ENCODE measurements at regions not wholly inside any gene's neighbourhood (a gene's known extent, or its start where the extent isn't known, plus 50 kb on each side); places are given as distances from the start of the nearest gene placed in this dataset.

DNA sequence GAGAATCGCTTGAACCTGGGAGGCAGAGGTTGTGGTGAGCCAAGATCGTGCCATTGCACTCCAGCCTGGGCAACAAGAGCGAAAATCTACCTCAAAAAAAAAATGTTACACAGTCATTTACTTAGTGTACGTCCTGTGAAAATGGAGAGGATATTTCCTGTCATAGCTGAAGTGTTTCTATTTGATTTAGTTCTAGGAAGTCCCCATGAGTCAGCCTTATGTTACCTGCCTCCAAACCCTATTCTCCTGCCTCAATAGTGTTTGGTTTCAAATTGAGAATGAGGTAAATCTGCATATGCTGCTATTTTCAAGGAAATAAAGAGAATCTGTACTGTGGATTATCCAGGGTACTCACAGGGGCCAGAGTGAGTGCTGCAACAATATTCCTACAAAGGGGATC, 1284.5 kb upstream of the AUTS2 start:
- no peaks in the 10 kb centered on the region for H3K27me3 Mint-ChIP-seq
- H3K4me3 Mint-ChIP-seq, result no peak overlapping the region
- DNase-seq (no peak), ATAC-seq (replicated peaks) (no peak)
- H3K36me3 Mint-ChIP-seq, result no peaks in the 10 kb centered on the region
- peaks cover 0 to 2% of the 10 kb centered on the region in 2 donors for H3K4me1 Mint-ChIP-seq
- H3K27ac Mint-ChIP-seq, result no peak overlapping the region
- peaks cover 3 to 21% of the 10 kb centered on the region in 2 donors for H3K9me3 Mint-ChIP-seq

DNA sequence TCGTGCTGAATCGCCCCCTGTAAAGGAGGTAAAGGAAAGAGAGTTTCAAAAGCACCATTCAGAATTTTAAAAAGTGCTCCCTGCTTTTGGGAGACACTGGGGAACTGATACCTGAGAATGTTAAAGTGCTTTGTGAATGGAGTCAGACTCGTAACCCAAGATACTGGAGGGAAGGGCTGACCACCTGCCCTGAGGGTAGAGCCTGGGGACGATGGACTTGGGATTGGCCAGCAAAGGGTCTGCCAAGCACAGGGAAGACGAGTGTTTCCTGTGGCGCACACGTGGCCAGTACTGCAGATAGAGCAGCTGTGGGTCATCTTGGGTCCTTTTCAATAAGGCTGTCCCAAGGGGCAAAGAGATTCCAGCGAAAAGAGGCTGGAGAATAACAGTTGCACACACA, 1284.1 kb upstream of the AUTS2 start:
- Mint-ChIP-seq H3K27me3 (no peaks in the 10 kb centered on the region), H3K4me3 (no peak overlapping the region), H3K4me1 (peaks cover 0 to 2% of the 10 kb centered on the region in 2 donors), H3K36me3 (no peaks in the 10 kb centered on the region), H3K9me3 (peaks cover 3 to 20% of the 10 kb centered on the region in 2 donors), H3K27ac (no peak overlapping the region)
- DNase-seq (no peak), ATAC-seq (replicated peaks) (no peak)

DNA sequence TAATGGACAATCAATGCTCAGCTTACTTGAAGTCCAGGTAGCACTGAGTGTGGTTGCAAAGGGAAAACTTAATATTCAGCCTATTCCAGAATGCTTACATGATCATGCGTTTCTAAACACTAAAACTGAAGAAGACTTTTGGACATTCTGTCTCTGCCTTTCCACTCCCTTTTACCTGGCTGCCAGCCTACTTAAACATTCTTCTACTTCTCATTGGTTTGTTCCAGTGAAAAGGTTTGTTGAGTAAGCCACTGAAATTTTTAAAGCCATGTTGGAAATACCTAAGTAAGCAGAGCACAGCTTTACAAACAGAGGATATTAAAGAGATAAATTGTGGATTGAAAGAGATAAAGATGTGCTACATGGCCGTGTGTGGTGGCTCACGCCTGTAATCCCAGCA, 1280.8 kb upstream of the AUTS2 start:
- H3K36me3 Mint-ChIP-seq, result no peaks in the 10 kb centered on the region
- peaks cover 2 to 13% of the 10 kb centered on the region in 2 donors for H3K9me3 Mint-ChIP-seq
- DNase-seq, result no peak
- ATAC-seq (replicated peaks), result no peak
- no peaks in the 10 kb centered on the region for H3K27me3 Mint-ChIP-seq
- H3K27ac Mint-ChIP-seq, result no peak overlapping the region
- H3K4me1 Mint-ChIP-seq, result peaks cover 0 to 2% of the 10 kb centered on the region in 2 donors
- no peak overlapping the region for H3K4me3 Mint-ChIP-seq

DNA sequence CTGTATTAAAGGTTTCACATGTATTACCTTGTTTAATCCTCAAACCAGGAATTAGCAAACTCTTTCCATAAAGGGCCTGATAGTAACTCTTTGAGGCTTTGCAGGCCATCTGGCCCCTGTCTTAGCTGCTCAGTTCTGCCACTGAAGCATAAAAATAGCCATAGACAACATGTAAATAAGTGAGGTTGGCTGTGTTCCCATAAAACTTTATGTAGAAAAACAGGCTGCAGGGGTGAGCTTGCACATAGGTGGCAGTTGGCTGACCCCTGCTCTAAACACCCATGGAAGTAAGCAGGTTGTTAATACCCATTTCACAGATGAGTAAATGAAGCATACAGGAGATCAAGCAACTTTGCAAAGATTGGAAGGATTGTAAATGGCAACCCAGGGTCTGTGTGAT, 1279.2 kb upstream of the AUTS2 start:
- ATAC-seq (replicated peaks) (no peak), DNase-seq (no peak)
- Mint-ChIP-seq H3K36me3 (no peaks in the 10 kb centered on the region), H3K27me3 (no peaks in the 10 kb centered on the region), H3K4me3 (no peak overlapping the region), H3K27ac (no peak overlapping the region), H3K9me3 (peaks cover 0 to 4% of the 10 kb centered on the region in 2 donors), H3K4me1 (no peaks in the 10 kb centered on the region)

DNA sequence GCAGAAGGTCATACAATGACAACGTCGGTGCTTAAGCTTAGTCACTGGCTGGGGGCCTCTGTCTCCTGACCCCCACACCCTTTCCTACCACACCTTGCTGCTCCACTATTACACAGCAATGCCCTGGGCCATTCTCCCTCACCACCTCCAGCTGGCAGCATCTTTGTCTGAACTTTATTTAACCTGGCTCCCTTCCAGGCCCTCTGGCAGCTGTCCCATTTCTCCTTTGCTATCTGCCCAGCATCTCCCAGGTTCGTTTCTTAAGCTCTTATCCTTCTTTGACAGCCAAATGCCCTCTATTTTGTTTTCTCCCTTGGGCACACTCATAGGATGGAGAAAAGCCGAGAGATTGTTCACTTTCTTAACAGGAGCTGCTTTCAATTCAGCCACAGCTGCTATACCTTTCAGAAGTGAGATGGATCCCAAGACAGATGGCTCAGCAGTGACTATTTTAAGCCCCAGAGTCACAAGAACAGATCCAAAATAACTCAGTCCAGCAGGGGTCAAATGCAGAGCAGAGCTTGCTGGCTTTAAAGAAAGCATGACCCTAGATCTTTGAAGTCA, 1277.1 kb upstream of the AUTS2 start:
- H3K27me3 Mint-ChIP-seq, result no peaks in the 10 kb centered on the region
- no peaks in the 10 kb centered on the region for H3K4me1 Mint-ChIP-seq
- H3K36me3 Mint-ChIP-seq, result no peaks in the 10 kb centered on the region
- no peak overlapping the region for H3K27ac Mint-ChIP-seq
- H3K9me3 Mint-ChIP-seq, result no peaks in the 10 kb centered on the region
- no peak overlapping the region for H3K4me3 Mint-ChIP-seq
- no peak for DNase-seq
- no peak for ATAC-seq (replicated peaks)

DNA sequence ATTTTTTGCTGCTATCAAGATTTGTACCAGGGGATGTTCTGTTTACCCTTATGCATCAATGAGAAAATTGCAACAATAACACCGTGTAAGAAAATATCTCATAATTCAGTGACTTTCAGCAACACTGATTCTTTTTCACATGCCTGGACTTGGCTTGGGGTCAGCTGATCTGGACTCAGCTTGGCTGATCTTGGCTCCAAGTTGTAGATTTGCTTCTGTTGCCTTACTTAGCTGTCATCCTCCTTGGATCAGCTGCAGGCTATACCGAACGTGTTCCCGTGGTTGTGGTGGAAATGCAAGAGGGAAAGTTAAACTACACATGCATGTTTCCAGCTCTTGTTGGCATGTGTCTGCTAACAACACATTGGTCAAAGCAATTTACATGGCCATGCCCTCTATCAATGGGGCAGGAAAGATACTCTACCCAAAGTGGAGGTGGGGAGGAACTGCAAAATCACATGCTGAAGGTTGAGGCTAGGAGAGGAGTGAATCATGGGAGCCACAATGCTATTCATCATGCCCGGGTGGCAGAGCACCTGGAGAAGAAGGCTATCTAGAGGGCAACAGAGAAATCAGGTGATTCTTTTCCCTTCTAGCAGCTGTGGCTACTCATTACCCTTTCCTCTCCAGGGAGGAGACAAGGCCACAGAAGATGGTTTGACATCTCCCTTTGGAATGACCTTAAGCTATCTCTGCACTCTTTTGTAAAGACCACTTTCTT, 1276.3 kb upstream of the AUTS2 start:
- H3K4me3 Mint-ChIP-seq, result no peak overlapping the region
- H3K4me1 Mint-ChIP-seq, result no peaks in the 10 kb centered on the region
- no peaks in the 10 kb centered on the region for H3K27me3 Mint-ChIP-seq
- H3K9me3 Mint-ChIP-seq, result peaks cover 0 to 2% of the 10 kb centered on the region in 2 donors
- no peak overlapping the region for H3K27ac Mint-ChIP-seq
- no peak for ATAC-seq (replicated peaks)
- no peak for DNase-seq
- no peaks in the 10 kb centered on the region for H3K36me3 Mint-ChIP-seq

DNA sequence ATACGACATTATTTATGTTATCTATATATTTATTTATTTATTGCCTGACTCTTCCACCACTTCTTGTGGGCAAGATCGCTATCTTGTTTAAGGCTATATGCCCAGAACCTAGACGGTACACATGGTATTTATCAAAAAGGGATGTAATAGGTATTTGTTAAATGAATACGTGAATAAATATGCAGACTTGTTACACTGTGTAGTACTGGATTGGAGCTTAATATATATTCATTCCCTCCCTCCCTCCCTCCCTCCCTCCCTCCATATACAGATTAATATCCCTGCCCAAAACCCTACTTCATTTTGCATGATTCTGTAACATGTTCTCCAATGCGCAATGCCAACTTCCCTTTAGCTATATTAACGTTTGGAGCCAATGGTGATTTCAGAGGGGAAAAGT, 1273.7 kb upstream of the AUTS2 start:
- Mint-ChIP-seq H3K27me3 (no peaks in the 10 kb centered on the region), H3K4me1 (no peaks in the 10 kb centered on the region), H3K36me3 (no peaks in the 10 kb centered on the region), H3K4me3 (no peak overlapping the region), H3K27ac (no peak overlapping the region), H3K9me3 (peaks cover 0 to 2% of the 10 kb centered on the region in 2 donors)
- ATAC-seq (replicated peaks) (no peak), DNase-seq (no peak)

DNA sequence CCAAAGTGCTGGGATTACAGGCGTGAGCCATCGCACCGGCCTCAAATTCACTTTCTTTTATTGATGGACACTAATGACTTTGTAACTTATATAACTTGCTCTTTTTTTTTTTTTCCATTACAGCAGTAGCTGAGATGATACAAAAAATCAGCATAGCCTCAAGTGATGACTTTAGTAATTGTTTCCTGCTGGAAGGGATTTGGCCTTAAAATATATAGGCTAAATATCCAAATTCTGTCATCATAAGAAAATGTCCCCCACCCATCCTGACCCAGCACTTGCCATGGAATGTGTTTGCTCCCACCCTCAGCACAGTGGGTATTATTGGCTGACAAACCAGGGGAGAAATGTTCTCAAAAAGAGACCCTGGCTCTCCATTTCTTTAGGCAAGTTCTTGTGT, 1264.1 kb upstream of the AUTS2 start:
- no peak overlapping the region for H3K27ac Mint-ChIP-seq
- no peaks in the 10 kb centered on the region for H3K36me3 Mint-ChIP-seq
- DNase-seq, result no peak
- no peaks in the 10 kb centered on the region for H3K4me1 Mint-ChIP-seq
- H3K4me3 Mint-ChIP-seq, result no peak overlapping the region
- peaks cover 12 to 15% of the 10 kb centered on the region in 2 donors for H3K9me3 Mint-ChIP-seq
- no peaks in the 10 kb centered on the region for H3K27me3 Mint-ChIP-seq
- no peak for ATAC-seq (replicated peaks)

DNA sequence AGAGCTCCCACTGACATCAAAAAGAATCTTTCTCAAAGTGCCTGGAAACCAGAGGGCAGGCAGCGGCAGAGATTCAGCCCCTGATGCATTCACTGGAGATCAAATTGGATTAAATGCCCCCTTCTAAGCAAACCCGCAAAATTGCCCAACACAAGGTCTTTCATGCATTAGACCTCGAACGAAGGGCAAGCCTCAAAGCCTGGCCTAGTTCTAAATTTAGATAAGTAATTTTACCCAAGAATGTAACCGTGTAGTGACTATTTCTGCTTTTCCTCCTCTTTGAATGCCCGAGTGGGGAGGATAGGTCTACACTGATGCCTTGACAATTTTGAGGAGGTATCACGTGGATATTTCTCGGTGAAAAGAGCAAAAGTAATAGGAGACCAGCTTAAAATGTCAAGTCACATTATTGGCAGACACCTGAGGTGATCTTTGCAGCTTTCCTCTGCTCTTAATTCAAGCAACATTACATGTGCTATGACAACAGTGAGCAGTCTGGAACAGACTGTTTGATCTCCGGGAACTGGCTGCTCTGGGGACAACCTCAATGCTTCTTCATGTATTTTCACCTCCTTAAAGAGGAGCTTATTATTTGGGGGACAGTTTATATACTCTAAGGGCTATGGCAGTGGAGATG, 1263.5 kb upstream of the AUTS2 start:
- H3K4me3 Mint-ChIP-seq, result no peak overlapping the region
- no peak overlapping the region for H3K27ac Mint-ChIP-seq
- H3K27me3 Mint-ChIP-seq, result no peaks in the 10 kb centered on the region
- no peak for DNase-seq
- H3K4me1 Mint-ChIP-seq, result no peaks in the 10 kb centered on the region
- no peak for ATAC-seq (replicated peaks)
- H3K9me3 Mint-ChIP-seq, result peaks cover 12 to 15% of the 10 kb centered on the region in 2 donors
- no peaks in the 10 kb centered on the region for H3K36me3 Mint-ChIP-seq

DNA sequence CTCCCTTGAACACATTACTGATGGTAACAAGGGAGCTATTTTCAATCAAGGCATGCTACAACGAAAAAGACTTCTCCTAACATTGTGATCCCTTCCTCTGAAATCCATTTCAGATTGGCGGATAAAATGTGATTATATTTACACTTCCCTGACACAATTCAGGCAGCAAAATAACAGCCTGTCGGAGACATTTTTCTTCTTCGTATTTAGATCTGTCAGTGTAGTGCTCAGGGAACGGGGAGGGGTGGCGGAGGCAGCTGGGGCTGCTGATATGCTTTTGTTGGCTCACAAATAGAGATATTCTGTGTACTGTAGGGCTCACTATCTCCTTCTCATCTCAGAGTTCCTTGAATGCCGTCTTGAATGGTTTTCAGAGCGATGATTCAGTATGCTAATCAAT, 1261.7 kb upstream of the AUTS2 start:
- Mint-ChIP-seq H3K4me1 (no peaks in the 10 kb centered on the region), H3K27ac (no peak overlapping the region), H3K4me3 (no peak overlapping the region), H3K9me3 (peaks cover 17 to 21% of the 10 kb centered on the region in 2 donors), H3K36me3 (no peaks in the 10 kb centered on the region), H3K27me3 (no peaks in the 10 kb centered on the region)
- ATAC-seq (replicated peaks), result no peak
- no peak for DNase-seq

DNA sequence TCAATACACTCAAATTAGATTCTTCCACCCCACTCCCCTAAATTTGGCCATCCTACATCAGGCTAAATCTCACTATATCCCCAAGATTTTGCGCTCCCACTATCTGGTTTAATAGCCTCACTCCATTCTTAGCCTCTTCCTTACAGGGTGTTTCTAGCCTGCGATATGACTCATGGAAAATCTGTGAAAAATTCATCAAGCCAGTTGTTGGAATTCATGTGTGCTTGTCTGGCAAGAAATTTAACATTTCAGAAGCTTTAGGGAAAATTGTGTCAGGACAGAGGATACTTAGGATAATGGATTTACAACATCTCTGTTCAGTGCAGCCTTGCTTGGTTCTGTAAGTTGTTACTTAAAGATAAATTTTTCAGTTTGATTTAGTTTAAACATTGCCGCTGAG, 1249.9 kb upstream of the AUTS2 start:
- H3K4me1 Mint-ChIP-seq, result no peaks in the 10 kb centered on the region
- H3K27ac Mint-ChIP-seq, result no peak overlapping the region
- no peaks in the 10 kb centered on the region for H3K27me3 Mint-ChIP-seq
- H3K36me3 Mint-ChIP-seq, result no peaks in the 10 kb centered on the region
- no peak overlapping the region for H3K4me3 Mint-ChIP-seq
- no peak for ATAC-seq (replicated peaks)
- peaks cover 3 to 19% of the 10 kb centered on the region in 2 donors for H3K9me3 Mint-ChIP-seq
- DNase-seq, result no peak

DNA sequence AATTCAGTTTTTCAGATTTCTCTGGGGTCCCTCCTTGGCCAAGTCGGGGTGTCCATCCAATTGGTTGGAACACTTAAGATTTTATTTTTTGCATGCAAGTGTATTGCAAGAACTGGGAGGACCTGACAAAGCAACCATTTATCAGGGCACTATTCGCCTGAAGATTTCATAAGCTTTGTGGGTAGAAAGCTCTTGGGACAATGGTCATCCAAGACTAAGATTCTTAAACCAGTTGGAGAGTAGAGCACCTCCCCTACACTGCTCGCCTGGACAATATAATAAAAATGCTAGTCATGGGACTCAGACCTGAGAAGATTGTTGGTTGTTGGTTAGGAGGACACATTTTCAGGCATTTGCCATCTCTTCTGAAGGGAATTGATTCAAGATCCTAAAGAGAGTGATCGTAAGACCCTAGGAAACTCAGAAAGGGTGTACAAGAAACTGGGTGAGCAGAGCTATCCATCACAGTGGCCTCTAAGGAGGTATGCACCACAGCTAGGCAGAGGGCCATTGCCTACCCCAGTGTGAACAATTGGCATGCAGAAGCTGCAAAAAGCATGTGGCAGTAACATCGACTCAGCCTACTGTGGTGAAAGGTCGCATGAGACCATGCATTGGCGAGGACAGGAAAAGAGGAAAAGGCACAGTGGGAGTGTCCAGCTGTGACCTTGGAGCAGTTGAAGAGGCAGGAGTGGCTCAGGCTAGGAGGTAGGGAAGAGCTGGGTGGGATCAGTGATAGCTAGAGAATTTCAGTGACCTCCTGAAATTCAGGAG, 1235.3 kb upstream of the AUTS2 start:
- Mint-ChIP-seq H3K4me1 (no peaks in the 10 kb centered on the region), H3K36me3 (no peaks in the 10 kb centered on the region), H3K27ac (no peak overlapping the region), H3K4me3 (no peak overlapping the region), H3K27me3 (no peaks in the 10 kb centered on the region), H3K9me3 (peaks cover 10 to 12% of the 10 kb centered on the region in 2 donors)
- no peak for ATAC-seq (replicated peaks)
- no peak for DNase-seq

DNA sequence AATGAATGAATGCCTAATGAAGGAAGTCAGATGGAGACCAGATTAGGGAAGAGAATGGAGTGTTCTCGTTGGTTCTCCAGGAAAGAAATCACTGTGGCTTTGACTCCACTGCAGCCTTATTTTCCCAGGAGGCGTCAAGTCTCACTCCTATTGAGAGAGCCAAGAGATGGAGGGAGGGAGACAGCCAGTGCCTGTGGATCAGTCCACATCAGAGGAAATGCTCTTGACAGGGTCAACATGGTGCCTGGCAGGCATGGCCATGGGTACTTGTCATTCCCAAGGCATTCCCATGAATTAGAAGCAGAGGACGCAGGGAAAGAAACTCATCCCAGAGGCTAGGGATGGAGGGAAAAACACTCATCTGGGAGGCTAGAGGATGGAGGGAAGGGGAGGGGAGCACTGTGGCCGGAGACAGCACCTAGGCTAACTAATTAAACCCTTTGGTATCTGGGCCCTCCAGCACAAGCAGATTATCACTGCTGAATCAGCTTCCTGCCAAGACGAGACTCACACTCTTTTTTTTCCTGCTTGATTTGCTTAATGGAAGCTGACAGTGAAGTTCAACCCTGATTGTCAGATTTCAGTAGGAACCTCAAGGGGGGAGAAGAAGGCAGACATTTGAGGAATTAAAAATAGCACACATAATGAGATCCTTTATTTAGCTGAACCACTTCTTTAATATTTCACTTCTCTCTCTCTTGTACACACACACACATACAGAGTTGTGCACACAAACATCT, 1233.2 kb upstream of the AUTS2 start:
- H3K27ac Mint-ChIP-seq, result no peak overlapping the region
- no peaks in the 10 kb centered on the region for H3K36me3 Mint-ChIP-seq
- H3K9me3 Mint-ChIP-seq, result peaks cover 13% of the 10 kb centered on the region in 2 donors
- no peak for DNase-seq
- H3K4me1 Mint-ChIP-seq, result no peaks in the 10 kb centered on the region
- no peak for ATAC-seq (replicated peaks)
- no peak overlapping the region for H3K4me3 Mint-ChIP-seq
- no peaks in the 10 kb centered on the region for H3K27me3 Mint-ChIP-seq

DNA sequence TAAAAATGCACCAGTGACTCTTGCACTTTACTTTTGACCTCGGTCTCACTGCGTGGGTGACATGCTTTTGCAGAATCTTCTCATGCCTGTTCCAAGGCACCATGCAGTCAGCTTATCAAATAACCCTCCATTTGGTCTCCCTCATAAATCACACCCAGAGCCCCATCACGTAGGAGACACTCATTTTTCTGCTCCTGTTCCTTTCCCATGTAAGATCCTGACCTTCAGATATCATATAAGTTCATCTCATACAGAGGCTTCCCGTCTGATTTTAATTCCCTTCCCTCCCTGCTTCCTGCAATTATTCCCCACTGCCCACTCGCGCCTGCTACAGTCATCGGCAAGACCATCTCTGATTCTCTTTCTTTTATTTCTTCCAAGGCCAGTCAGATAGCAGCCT, 1226.3 kb upstream of the AUTS2 start:
- H3K9me3 Mint-ChIP-seq, result peaks cover 6 to 8% of the 10 kb centered on the region in 2 donors
- no peaks in the 10 kb centered on the region for H3K36me3 Mint-ChIP-seq
- DNase-seq (no peak), ATAC-seq (replicated peaks) (no peak)
- no peaks in the 10 kb centered on the region for H3K27me3 Mint-ChIP-seq
- H3K4me3 Mint-ChIP-seq, result no peak overlapping the region
- H3K4me1 Mint-ChIP-seq, result no peaks in the 10 kb centered on the region
- no peak overlapping the region for H3K27ac Mint-ChIP-seq

Data from stimulated activated naive B cell treated with anti-CD40 and anti-IgM and Interleukin-4, amounts not matched to agents 10 μg/mL and 1 μg/mL and 100 μg/mL, for 72 hours (primary cell).